IMR-90 (cell line): ENCODE measurements at regions not wholly inside any gene's neighbourhood (a gene's known extent, or its start where the extent isn't known, plus 50 kb on each side); places are given as distances from the start of the nearest gene placed in this dataset.

Experiments
- ATAC-seq: fragments of 200-7000 bp; cut with Tn5 transposase; 2 replicates; pipeline ENCODE4 v1.9.1; 2020; ENCODE audit warnings: low read depth, mild to moderate bottlenecking, moderate library complexity
- BruUV-seq: library from RNA; stranded (reverse); fragments of 400-500 nt; replicated peaks from 2 replicates; lab custom pipeline; 2021; lab: Mats Ljungman, UMichigan
- CTCF ChIA-PET: fragments of 300-600 bp; formaldehyde crosslinking; extraction: SDS; loops from one replicate; lab custom pipeline; 2021; ENCODE audit warnings: antibody characterized with exemption; lab: Yijun Ruan, JAX
- POLR2A ChIA-PET: fragments of 300-600 bp; sonication (Branson Sonifier 250); formaldehyde crosslinking; loops from one replicate; lab custom pipeline; 2022; ENCODE audit warnings: antibody characterized with exemption; ENCODE audit not compliant: unreplicated experiment; lab: Charles Lee
- DNase-seq: peaks from one replicate; pipeline ENCODE4 v3.0.0; 2013
- H2AFZ ChIP-seq: replicated peaks from 2 replicates; pipeline ENCODE3; 2013; ENCODE audit warnings: low read length, mild to moderate bottlenecking; ENCODE audit not compliant: poor library complexity
- H2AK5ac ChIP-seq: 2 replicates; pipeline ENCODE4 v1.6.1; 2013; ENCODE audit warnings: low read depth, low read length, inconsistent platforms
- H2AK9ac ChIP-seq: replicated peaks from 2 replicates; pipeline ENCODE3; 2013; ENCODE audit warnings: mild to moderate bottlenecking, low read depth, low read length, moderate library complexity; ENCODE audit not compliant: poor library complexity
- H2BK120ac ChIP-seq: 2 replicates; pipeline ENCODE4 v1.6.1; 2013; ENCODE audit warnings: low read depth, low read length, inconsistent platforms
- H2BK15ac ChIP-seq: 3 replicates; pipeline ENCODE4 v1.6.1; 2013; ENCODE audit warnings: low read depth, low read length, inconsistent platforms
- H2BK20ac ChIP-seq: 2 replicates; pipeline ENCODE4 v1.6.1; 2013; ENCODE audit warnings: low read depth, mild to moderate bottlenecking, inconsistent platforms, low read length, moderate library complexity
- H2BK5ac ChIP-seq: 2 replicates; pipeline ENCODE4 v1.6.1; 2013; ENCODE audit warnings: mild to moderate bottlenecking, low read depth, low read length, inconsistent platforms; ENCODE audit not compliant: poor library complexity, severe bottlenecking
- H3K14ac ChIP-seq: replicated peaks from 2 replicates; pipeline ENCODE4 v1.6.1; 2013; ENCODE audit warnings: low read depth, low read length, inconsistent platforms
- H3K18ac ChIP-seq: 2 replicates; pipeline ENCODE4 v1.6.1; 2013; ENCODE audit warnings: low read depth, low read length, control low read depth
- H3K23ac ChIP-seq: 2 replicates; pipeline ENCODE4 v1.6.1; 2013; ENCODE audit warnings: low read depth, low read length, inconsistent platforms
- H3K27ac ChIP-seq: 2 replicates; pipeline ENCODE4 v1.5.1; 2013; ENCODE audit warnings: mild to moderate bottlenecking, control low read depth, low read length; ENCODE audit not compliant: insufficient read depth
- H3K27me3 ChIP-seq: 2 replicates; pipeline ENCODE4 v1.6.1; 2013; ENCODE audit warnings: low read length; ENCODE audit not compliant: control insufficient read depth, insufficient read depth
- H3K36me3 ChIP-seq: 2 replicates; pipeline ENCODE4 v1.6.1; 2013; ENCODE audit warnings: low read length, mixed read lengths; ENCODE audit not compliant: control insufficient read depth, insufficient read depth
- H3K4ac ChIP-seq: 2 replicates; pipeline ENCODE4 v1.6.1; 2013; ENCODE audit warnings: low read depth, low read length, inconsistent platforms
- H3K4me1 ChIP-seq: 2 replicates; pipeline ENCODE4 v1.6.1; 2013; ENCODE audit warnings: low read length, mixed read lengths; ENCODE audit not compliant: control insufficient read depth, insufficient read depth
- H3K4me2 ChIP-seq: 2 replicates; pipeline ENCODE4 v1.6.1; 2013; ENCODE audit warnings: low read depth, mild to moderate bottlenecking, control low read depth, low read length, moderate library complexity
- H3K4me3 ChIP-seq: 2 replicates; pipeline ENCODE4 v1.5.1; 2013; ENCODE audit warnings: low read depth, mild to moderate bottlenecking, control low read depth, low read length, moderate library complexity; ENCODE audit not compliant: insufficient read depth
- H3K56ac ChIP-seq: 2 replicates; pipeline ENCODE4 v1.6.1; 2013; ENCODE audit warnings: low read length, inconsistent platforms; ENCODE audit not compliant: insufficient read depth; ENCODE audit errors: extremely low read depth
- H3K79me1 ChIP-seq, 2 experiments: 2 replicates each; pipeline ENCODE4 v1.6.1; 2013; ENCODE audit warnings: low read length in 2 of 2, inconsistent platforms in 1 of 2, low read depth in 1 of 2
- H3K9ac ChIP-seq: 2 replicates; pipeline ENCODE4 v1.6.1; 2013; ENCODE audit warnings: low read depth, low read length, control low read depth
- H3K9me1 ChIP-seq: 2 replicates; pipeline ENCODE4 v1.6.1; 2013; ENCODE audit warnings: low read length, inconsistent platforms; ENCODE audit not compliant: insufficient read depth
- H3K9me3 ChIP-seq: 2 replicates; pipeline ENCODE4 v1.6.1; 2013; ENCODE audit warnings: low read length; ENCODE audit not compliant: control insufficient read depth, insufficient read depth
- H4K20me1 ChIP-seq: 2 replicates; pipeline ENCODE4 v1.6.1; 2013; ENCODE audit warnings: low read length, inconsistent platforms; ENCODE audit not compliant: insufficient read depth
- H4K5ac ChIP-seq: 2 replicates; pipeline ENCODE4 v1.6.1; 2013; ENCODE audit warnings: mild to moderate bottlenecking, low read depth, low read length, control low read depth
- H4K8ac ChIP-seq, 2 experiments: 2 replicates each; pipeline ENCODE4 v1.6.1; 2013; ENCODE audit warnings: low read depth in 2 of 2, low read length in 2 of 2, control low read depth in 1 of 2, inconsistent platforms in 1 of 2
- H4K91ac ChIP-seq: 2 replicates; pipeline ENCODE4 v1.6.1; 2013; ENCODE audit warnings: low read depth, low read length, inconsistent platforms; ENCODE audit not compliant: insufficient read depth
- BHLHE40 ChIP-seq: fragments of 150-350 bp; IDR thresholded peaks from 2 replicates; pipeline ENCODE4 v1.6.1; 2016; ENCODE audit warnings: mild to moderate bottlenecking, low read depth, low read length
- CEBPB ChIP-seq: IDR thresholded peaks from 2 replicates; pipeline ENCODE4 v1.6.1; 2012; ENCODE audit warnings: low read depth, low read length, improper control_type of control experiment
- CHD1 ChIP-seq: IDR thresholded peaks from 2 replicates; pipeline ENCODE4 v1.6.1; 2012; ENCODE audit warnings: low read depth, low read length, improper control_type of control experiment
- ELK1 ChIP-seq: fragments of 150-350 bp; IDR thresholded peaks from 2 replicates; pipeline ENCODE4 v1.6.1; 2016; ENCODE audit warnings: low read depth, mild to moderate bottlenecking, low read length, moderate library complexity, borderline replicate concordance
- FOS ChIP-seq: fragments of 150-350 bp; IDR thresholded peaks from 2 replicates; pipeline ENCODE4 v1.6.1; 2016; ENCODE audit warnings: low read depth, low read length
- MAFK ChIP-seq: IDR thresholded peaks from 2 replicates; pipeline ENCODE4 v1.6.1; 2012; ENCODE audit warnings: low read depth, low read length, improper control_type of control experiment
- MAZ ChIP-seq: IDR thresholded peaks from 2 replicates; pipeline ENCODE4 v1.6.1; 2012; ENCODE audit warnings: low read depth, mild to moderate bottlenecking, low read length, improper control_type of control experiment, moderate library complexity, borderline replicate concordance
- MXI1 ChIP-seq: IDR thresholded peaks from 2 replicates; pipeline ENCODE4 v1.6.1; 2012; ENCODE audit warnings: low read depth, mild to moderate bottlenecking, low read length, moderate library complexity, borderline replicate concordance
- NFE2L2 ChIP-seq: fragments of 150-350 bp; IDR thresholded peaks from 2 replicates; pipeline ENCODE4 v1.6.1; 2016; ENCODE audit warnings: low read depth, mild to moderate bottlenecking, low read length
- POLR2A ChIP-seq: IDR thresholded peaks from 2 replicates; pipeline ENCODE4 v1.6.1; 2012; ENCODE audit warnings: mild to moderate bottlenecking, low read depth, low read length
- RAD21 ChIP-seq: IDR thresholded peaks from 2 replicates; pipeline ENCODE4 v1.6.1; 2012; ENCODE audit warnings: low read length, improper control_type of control experiment
- RCOR1 ChIP-seq: IDR thresholded peaks from 2 replicates; pipeline ENCODE4 v1.6.1; 2012; ENCODE audit warnings: mild to moderate bottlenecking, low read length, improper control_type of control experiment; ENCODE audit not compliant: insufficient replicate concordance
- RFX5 ChIP-seq: IDR thresholded peaks from 2 replicates; pipeline ENCODE4 v1.8.0; 2012; ENCODE audit warnings: low read depth, mild to moderate bottlenecking, low read length, moderate library complexity
- SMC3 ChIP-seq: fragments of 150-350 bp; IDR thresholded peaks from 2 replicates; pipeline ENCODE4 v1.6.1; 2016; ENCODE audit warnings: low read depth, mild to moderate bottlenecking, antibody characterized with exemption, low read length, moderate library complexity
- USF2 ChIP-seq: fragments of 150-350 bp; IDR thresholded peaks from 2 replicates; pipeline ENCODE4 v1.6.1; 2017; ENCODE audit warnings: mild to moderate bottlenecking, antibody characterized with exemption, low read length, low read depth
- dilution Hi-C: fragments of 300-500 bp; cut with HindIII; formaldehyde crosslinking; loops from one replicate; pipeline ENCODE4 v1.14.3; 2018; ENCODE audit warnings: low sequenced_read_pairs; ENCODE audit not compliant: unreplicated experiment
- in situ Hi-C: fragments of 300-500 bp; cut with MboI; formaldehyde crosslinking; loops from 3 replicates; pipeline ENCODE4 v1.14.3; 2019; ENCODE audit warnings: low sequenced_read_pairs, inconsistent platforms, mixed read lengths
- intact Hi-C: fragments of 100-400 bp; cut with micrococcal nuclease; formaldehyde crosslinking; loops from 2 replicates; pipeline ENCODE4 v1.10.0; 2022
- TF ChIP-seq, protein P1 (sequence below): conservative IDR thresholded peaks from 2 replicates; pipeline ENCODE4 v1.5.1; 2012; ENCODE audit warnings: mild to moderate bottlenecking, low read depth, low read length, improper control_type of control experiment

DNA sequence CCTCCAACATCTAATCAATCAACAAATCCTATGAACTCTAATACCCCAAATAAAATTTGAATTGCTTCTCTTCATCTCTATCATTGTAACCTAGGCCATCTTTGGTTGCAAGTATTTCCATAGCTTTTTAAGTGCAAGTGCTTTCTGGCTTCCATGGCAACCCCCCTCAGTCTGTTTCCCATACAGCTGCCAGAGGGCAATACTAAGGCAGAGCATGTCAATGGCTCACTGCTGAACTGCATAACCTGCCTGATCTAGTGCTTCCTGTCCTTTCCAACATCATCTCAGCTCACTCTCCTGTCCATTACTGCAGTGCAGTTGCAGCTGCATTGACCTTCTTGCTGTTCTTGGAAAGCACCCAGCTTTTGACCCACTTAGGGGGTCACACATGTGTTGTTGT lies 198.4 kb downstream of the WNT5A start:
- no peak overlapping the region for H3K4me2 ChIP-seq
- H2BK15ac ChIP-seq, result 0 out of 3 replicates have a peak overlapping the region, but pooled peaks have one; percentile 19
- no peak for TF ChIP-seq RCOR1
- no peak for TF ChIP-seq NFE2L2
- TF ChIP-seq, protein P1, sequence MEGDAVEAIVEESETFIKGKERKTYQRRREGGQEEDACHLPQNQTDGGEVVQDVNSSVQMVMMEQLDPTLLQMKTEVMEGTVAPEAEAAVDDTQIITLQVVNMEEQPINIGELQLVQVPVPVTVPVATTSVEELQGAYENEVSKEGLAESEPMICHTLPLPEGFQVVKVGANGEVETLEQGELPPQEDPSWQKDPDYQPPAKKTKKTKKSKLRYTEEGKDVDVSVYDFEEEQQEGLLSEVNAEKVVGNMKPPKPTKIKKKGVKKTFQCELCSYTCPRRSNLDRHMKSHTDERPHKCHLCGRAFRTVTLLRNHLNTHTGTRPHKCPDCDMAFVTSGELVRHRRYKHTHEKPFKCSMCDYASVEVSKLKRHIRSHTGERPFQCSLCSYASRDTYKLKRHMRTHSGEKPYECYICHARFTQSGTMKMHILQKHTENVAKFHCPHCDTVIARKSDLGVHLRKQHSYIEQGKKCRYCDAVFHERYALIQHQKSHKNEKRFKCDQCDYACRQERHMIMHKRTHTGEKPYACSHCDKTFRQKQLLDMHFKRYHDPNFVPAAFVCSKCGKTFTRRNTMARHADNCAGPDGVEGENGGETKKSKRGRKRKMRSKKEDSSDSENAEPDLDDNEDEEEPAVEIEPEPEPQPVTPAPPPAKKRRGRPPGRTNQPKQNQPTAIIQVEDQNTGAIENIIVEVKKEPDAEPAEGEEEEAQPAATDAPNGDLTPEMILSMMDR, result no peak
- no peak for TF ChIP-seq MAFK
- TF ChIP-seq FOS, result no peak
- no peak for TF ChIP-seq RAD21
- no peak for TF ChIP-seq USF2
- no peak for TF ChIP-seq CEBPB
- TF ChIP-seq BHLHE40, result no peak
- TF ChIP-seq RFX5, result no peak
- no peak for TF ChIP-seq MAZ
- no peak for TF ChIP-seq POLR2A
- no peak for TF ChIP-seq SMC3
- no peak for TF ChIP-seq ELK1
- no peak for TF ChIP-seq MXI1
- no peak for TF ChIP-seq CHD1
- ChIA-PET POLR2A (no interaction called here), CTCF (interaction anchor here (1.1 kb wide), 1 partner anchor 89 kb away, joined by 3 read pairs; no protein-coding TSS in a partner anchor)
- H3K4me1 ChIP-seq, result peaks cover 18% of the 10 kb centered on the region
- no peak overlapping the region for H3K56ac ChIP-seq
- no peaks in the 10 kb centered on the region for H3K36me3 ChIP-seq
- in situ Hi-C loops, result no loop called here
- H2BK120ac ChIP-seq, result peak overlapping the region; percentile 20; the same call in 1 of the 2 replicates
- H2AFZ ChIP-seq, result no peak overlapping the region
- dilution Hi-C loops, result no loop called here
- DNase-seq (no peak), ATAC-seq (no peak)
- H3K18ac ChIP-seq, result no peak overlapping the region
- no peak overlapping the region for H3K27ac ChIP-seq
- H2BK20ac ChIP-seq, result no peak overlapping the region
- no peak overlapping the region for H2BK5ac ChIP-seq
- H4K8ac ChIP-seq, result no peak overlapping the region
- no peak overlapping the region for H3K4me3 ChIP-seq
- H4K5ac ChIP-seq, result no peak overlapping the region
- H2AK9ac ChIP-seq, result no peak overlapping the region
- 0 out of 2 replicates have a peak overlapping the region, but pooled peaks have one; percentile 17 for H3K14ac ChIP-seq
- intact Hi-C loops, result no loop called here
- H3K9ac ChIP-seq, result no peak overlapping the region
- H3K79me1 ChIP-seq, result no peaks in the 10 kb centered on the region
- H4K91ac ChIP-seq, result peak overlapping the region; percentile 62; the same call in 1 of the 2 replicates
- peak overlapping the region; percentile 56; the same call in 1 of the 2 replicates for H2AK5ac ChIP-seq
- H3K4ac ChIP-seq, result peak overlapping the region; percentile 7; the same call in 1 of the 2 replicates
- H3K9me1 ChIP-seq, result peaks cover 8% of the 10 kb centered on the region
- no peaks in the 10 kb centered on the region for H3K9me3 ChIP-seq
- no peaks in the 10 kb centered on the region for H3K27me3 ChIP-seq
- BruUV-seq, result no TSS peak
- H4K20me1 ChIP-seq, result no peaks in the 10 kb centered on the region
- H3K23ac ChIP-seq, result no peak overlapping the region
